Vagina (tissue), 2 donors: ENCODE measurements at regions not wholly inside any gene's neighbourhood (a gene's known extent, or its start where the extent isn't known, plus 50 kb on each side); places are given as distances from the start of the nearest gene placed in this dataset.

ENCODE experiments used
- DNase-seq, 2 donors: peaks; one replicate each; pipeline ENCODE4 v3.0.0-alpha.2; 2017; ENCODE audit errors: extremely low spot score in 2 of 2
- H3K27ac ChIP-seq: fragments of 200-600 bp; sonication (generic); one replicate; pipeline ENCODE4 v1.5.1; 2019
- H3K27me3 ChIP-seq: fragments of 200-600 bp; sonication (generic); one replicate; pipeline ENCODE4 v1.5.1; 2019
- H3K36me3 ChIP-seq, 2 donors: fragments of 200-600 bp; sonication (generic); one replicate each; pipeline ENCODE4 v1.5.1; 2017 to 2019
- H3K4me1 ChIP-seq: fragments of 200-600 bp; sonication (generic); one replicate; pipeline ENCODE4 v1.5.1; 2019
- H3K4me3 ChIP-seq, 2 donors: fragments of 200-600 bp; sonication (generic); 1 replicate in 1 of 2; 2 replicates in 1 of 2; pipeline ENCODE4 v1.5.1; 2016 to 2019
- H3K9me3 ChIP-seq: fragments of 200-600 bp; sonication (generic); one replicate; pipeline ENCODE4 v1.5.1; 2019
- CTCF ChIP-seq, 3 experiments: fragments of 450-650 bp in 2 of 3; fragments of 200-600 bp in 1 of 3; sonication (generic) in 1 of 3; IDR thresholded peaks; one replicate each; pipeline ENCODE4 v1.5.1; 2017 to 2019; ENCODE audit warnings: antibody characterized with exemption in 3 of 3, mild to moderate bottlenecking in 2 of 3, moderate library complexity in 2 of 3
- POLR2A ChIP-seq, 2 donors: fragments of 450-650 bp; IDR thresholded peaks; one replicate each; pipeline ENCODE4 v1.6.1; 2017; ENCODE audit warnings: antibody characterized with exemption in 2 of 2, mild to moderate bottlenecking in 2 of 2, moderate library complexity in 2 of 2
- POLR2AphosphoS5 ChIP-seq, 2 donors: sonication (generic); formaldehyde crosslinking; IDR thresholded peaks; one replicate each; pipeline ENCODE4 v1.9.0; 2017; ENCODE audit warnings: antibody characterized with exemption in 2 of 2, mild to moderate bottlenecking in 2 of 2, low read depth in 1 of 2; ENCODE audit not compliant: insufficient read depth in 1 of 2
- intact Hi-C: fragments of 100-400 bp; cut with DNase I; formaldehyde crosslinking; loops from one replicate; pipeline ENCODE4 v1.15.1; 2023

DNA sequence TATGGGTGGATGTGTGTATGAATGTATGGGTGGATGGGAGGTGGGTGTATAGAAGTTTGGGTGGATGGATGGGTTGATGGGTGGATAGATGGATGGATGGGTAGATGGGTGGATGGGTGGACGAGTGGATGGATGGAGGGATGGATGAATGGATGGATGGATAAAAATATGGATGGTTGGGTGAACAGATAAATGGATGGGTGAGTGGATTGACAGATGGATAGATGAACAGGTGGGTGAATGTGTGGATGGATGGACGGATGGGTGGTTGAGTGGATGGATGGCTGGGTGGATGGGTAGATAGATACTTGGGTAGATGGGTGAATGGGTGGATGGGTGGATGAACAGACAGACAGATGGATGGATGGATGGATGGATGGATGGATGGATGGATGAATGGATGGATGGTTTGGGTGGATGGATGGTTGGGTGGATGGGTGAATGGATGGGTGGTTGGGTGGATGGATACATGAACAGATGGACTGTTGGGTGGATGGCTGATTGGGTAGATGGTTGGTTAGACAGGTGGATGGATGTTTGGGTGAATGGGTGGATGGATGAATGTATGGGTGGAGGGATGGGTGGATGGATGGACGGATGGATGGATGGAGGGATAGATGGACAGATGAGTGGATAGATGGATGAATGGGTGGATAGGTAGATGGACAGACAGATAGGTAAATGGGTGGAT, 166.8 kb downstream of the IRX2 start:
- Histone ChIP-seq H3K9me3 (no peaks in the 10 kb centered on the region), H3K27ac (no peak overlapping the region), H3K4me1 (no peaks in the 10 kb centered on the region), H3K27me3 (no peaks in the 10 kb centered on the region), H3K4me3 (no peak overlapping the region), H3K36me3 (no peaks in the 10 kb centered on the region)
- DNase-seq: no peak
- intact Hi-C loops: no loop called here
- TF ChIP-seq POLR2A (IDR thresholded peaks at IDR 0.05) (no peak), CTCF (IDR thresholded peaks at IDR 0.05) (no peak), POLR2AphosphoS5 (IDR thresholded peaks at IDR 0.05; ENCODE audit: insufficient read depth in 1 of 2, low read depth in 1 of 2) (no peak)

DNA sequence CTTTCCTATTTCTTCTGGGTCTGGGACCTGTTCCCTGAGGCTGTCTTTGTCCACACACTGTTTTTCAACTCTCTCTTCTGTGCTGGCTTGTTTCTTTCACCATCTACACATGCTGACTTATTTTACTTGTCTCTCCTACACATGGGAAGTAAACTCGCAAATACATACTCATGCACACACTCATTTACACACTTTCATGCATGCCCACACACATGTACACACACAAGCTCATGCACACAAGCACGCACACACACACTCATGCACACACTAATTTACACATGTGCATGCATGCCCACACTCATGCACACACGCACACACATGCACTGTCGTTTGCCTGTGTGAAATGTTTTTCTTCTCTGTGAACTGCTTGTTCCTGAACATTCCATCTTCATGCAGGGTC, 169.0 kb downstream of the IRX2 start:
- TF ChIP-seq POLR2A (IDR thresholded peaks at IDR 0.05): no peak
- TF ChIP-seq CTCF (IDR thresholded peaks at IDR 0.05): no peak
- TF ChIP-seq POLR2AphosphoS5 (IDR thresholded peaks at IDR 0.05; ENCODE audit: insufficient read depth in 1 of 2, low read depth in 1 of 2): no peak
- no peak overlapping the region for H3K4me3 ChIP-seq
- H3K27ac ChIP-seq: no peak overlapping the region
- no peaks in the 10 kb centered on the region for H3K9me3 ChIP-seq
- intact Hi-C loops: no loop called here
- DNase-seq: no peak
- no peaks in the 10 kb centered on the region for H3K36me3 ChIP-seq
- no peaks in the 10 kb centered on the region for H3K4me1 ChIP-seq
- H3K27me3 ChIP-seq: no peaks in the 10 kb centered on the region

DNA sequence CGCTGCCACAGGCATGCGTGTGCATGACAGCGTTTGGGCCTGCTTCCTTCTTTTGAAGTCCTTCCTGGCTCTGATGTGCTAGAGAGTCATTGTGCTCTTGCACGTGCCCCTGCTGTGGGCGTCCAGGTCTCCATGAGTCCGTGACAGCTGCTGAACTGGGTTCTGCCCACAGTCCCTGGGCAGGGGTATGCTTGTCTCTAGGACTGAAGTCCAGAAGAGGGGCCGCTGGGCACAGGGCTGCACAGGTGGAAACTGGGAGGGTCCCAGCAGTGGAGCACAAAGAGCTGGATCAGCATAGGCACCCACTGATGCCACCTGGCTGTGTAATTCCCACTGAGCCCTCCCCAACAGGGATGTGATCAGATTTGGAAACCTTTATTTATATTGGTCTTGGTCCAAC, 169.4 kb downstream of the IRX2 start:
- Histone ChIP-seq H3K27me3 (no peaks in the 10 kb centered on the region), H3K36me3 (no peaks in the 10 kb centered on the region)
- no peak for DNase-seq

GRCh38 chr5:2581418-2581817, 170.1 kb downstream of the IRX2 start:
- no peaks in the 10 kb centered on the region for H3K4me1 ChIP-seq
- DNase-seq: no peak
- H3K27ac ChIP-seq: no peak overlapping the region
- H3K9me3 ChIP-seq: no peaks in the 10 kb centered on the region
- no peak for TF ChIP-seq POLR2AphosphoS5 (IDR thresholded peaks at IDR 0.05; ENCODE audit: insufficient read depth in 1 of 2, low read depth in 1 of 2)
- TF ChIP-seq POLR2A (IDR thresholded peaks at IDR 0.05): no peak
- no peak for TF ChIP-seq CTCF (IDR thresholded peaks at IDR 0.05)
- no peak overlapping the region for H3K4me3 ChIP-seq
- H3K27me3 ChIP-seq: no peaks in the 10 kb centered on the region
- intact Hi-C loops: no loop called here
- no peaks in the 10 kb centered on the region for H3K36me3 ChIP-seq

More for the DNA sequence above, 169.4 kb downstream of the IRX2 start:
- no peak overlapping the region for H3K27ac ChIP-seq
- intact Hi-C loops: no loop called here
- H3K9me3 ChIP-seq: no peaks in the 10 kb centered on the region
- TF ChIP-seq CTCF (IDR thresholded peaks at IDR 0.05): no peak
- TF ChIP-seq POLR2A (IDR thresholded peaks at IDR 0.05): no peak
- no peak for TF ChIP-seq POLR2AphosphoS5 (IDR thresholded peaks at IDR 0.05; ENCODE audit: insufficient read depth in 1 of 2, low read depth in 1 of 2)
- no peak overlapping the region for H3K4me3 ChIP-seq
- no peaks in the 10 kb centered on the region for H3K4me1 ChIP-seq

DNA sequence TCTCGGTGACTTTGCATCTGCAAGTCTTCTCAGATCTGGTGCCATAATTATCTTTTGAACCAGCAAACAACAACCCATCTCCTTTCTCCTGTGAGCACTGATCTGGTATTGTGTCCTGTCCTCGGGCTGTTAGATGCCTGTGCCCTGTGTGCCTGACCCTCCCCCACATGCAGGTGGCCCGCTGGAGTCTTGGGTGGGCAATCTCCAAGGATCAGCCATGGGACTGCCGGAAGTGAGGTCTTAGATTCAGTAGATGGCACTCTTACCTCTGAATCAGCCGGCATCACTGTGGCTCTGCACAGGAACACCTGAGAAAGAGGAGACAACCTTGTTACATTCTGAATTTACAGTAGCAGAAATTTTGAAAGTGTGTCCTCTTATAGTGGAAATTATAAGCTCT, 172.4 kb downstream of the IRX2 start:
- no peaks in the 10 kb centered on the region for H3K9me3 ChIP-seq
- no peaks in the 10 kb centered on the region for H3K27me3 ChIP-seq
- no peak for TF ChIP-seq POLR2AphosphoS5 (IDR thresholded peaks at IDR 0.05; ENCODE audit: insufficient read depth in 1 of 2, low read depth in 1 of 2)
- no peak for TF ChIP-seq CTCF (IDR thresholded peaks at IDR 0.05)
- no peak for TF ChIP-seq POLR2A (IDR thresholded peaks at IDR 0.05)
- no peak overlapping the region for H3K4me3 ChIP-seq
- no peak for DNase-seq
- no peaks in the 10 kb centered on the region for H3K36me3 ChIP-seq
- no peaks in the 10 kb centered on the region for H3K4me1 ChIP-seq
- H3K27ac ChIP-seq: no peak overlapping the region
- intact Hi-C loops: no loop called here
